Lung microvascular endothelial cell (primary cell): ENCODE measurements at regions not wholly inside any gene's neighbourhood (a gene's known extent, or its start where the extent isn't known, plus 50 kb on each side); places are given as distances from the start of the nearest gene placed in this dataset.
A peak's percentile ranks its signal among the peaks of the same experiment; 100 is the strongest.

Experiments used
- DNase-seq, 2 donors: peaks; one replicate each; pipeline versions ENCODE4 v3.0.0 to v3.0.0-alpha.2; 2010; ENCODE audit warnings: low read depth in 2 of 2

DNA sequence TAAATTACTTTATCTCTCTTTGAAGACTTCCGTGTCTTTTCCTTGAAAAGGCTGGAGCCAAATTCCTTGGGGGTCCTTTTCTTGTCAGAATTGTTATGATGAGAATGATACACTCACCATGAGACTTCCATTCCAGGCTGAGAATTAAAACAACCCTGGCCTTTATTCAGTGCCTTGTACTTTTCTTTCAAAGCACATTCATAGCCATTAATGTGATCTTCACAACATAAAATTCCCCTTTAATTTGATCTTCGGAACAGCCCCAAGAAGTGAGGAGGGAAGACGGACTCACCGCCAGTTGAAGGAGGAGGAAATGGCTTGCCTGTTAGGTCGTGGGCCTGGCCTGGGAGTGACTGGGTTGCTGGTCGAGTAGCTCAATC, 127.3 kb downstream of the DDX1 start:
- DNase-seq = no peak

- DNase-seq = no peak
Observed at GRCh38 chr2:15719566-15720313, 128.1 kb downstream of the DDX1 start.

DNA sequence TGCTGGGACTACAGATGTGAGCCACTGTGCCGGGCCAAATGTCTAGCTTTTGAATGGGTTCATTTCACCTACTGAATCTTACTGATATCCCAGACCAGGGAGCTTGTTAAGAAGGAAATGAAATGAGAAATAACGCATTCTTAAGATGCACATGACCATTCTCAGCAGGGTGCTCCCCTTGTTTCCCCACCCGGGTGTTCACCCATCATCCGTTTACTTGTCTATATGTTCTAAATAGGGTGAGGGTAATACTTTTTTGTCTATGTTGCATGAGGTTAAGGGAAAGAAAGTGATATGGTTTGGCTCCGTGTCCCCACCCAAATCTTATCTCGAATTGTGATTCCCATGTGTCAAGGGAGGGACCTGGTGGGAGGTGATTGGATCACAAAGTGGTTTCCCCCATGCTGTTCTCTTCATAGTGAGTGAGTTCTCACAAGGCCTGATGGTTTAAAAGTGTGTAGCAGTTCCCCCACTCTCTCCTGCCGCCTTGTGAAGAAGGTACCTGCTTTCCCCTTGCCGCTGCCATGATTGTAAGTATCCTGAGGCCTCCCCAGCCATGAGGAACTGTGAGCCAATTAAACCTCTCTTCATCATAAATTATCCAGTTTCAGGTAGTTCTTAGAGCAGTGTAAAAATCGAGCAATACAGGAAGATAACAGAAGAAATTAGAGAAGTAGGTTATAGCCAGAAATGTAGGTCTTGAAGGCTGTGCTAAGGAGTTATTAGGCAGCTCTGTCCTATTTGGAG, 129.1 kb downstream of the DDX1 start:
- no peak for DNase-seq

DNA sequence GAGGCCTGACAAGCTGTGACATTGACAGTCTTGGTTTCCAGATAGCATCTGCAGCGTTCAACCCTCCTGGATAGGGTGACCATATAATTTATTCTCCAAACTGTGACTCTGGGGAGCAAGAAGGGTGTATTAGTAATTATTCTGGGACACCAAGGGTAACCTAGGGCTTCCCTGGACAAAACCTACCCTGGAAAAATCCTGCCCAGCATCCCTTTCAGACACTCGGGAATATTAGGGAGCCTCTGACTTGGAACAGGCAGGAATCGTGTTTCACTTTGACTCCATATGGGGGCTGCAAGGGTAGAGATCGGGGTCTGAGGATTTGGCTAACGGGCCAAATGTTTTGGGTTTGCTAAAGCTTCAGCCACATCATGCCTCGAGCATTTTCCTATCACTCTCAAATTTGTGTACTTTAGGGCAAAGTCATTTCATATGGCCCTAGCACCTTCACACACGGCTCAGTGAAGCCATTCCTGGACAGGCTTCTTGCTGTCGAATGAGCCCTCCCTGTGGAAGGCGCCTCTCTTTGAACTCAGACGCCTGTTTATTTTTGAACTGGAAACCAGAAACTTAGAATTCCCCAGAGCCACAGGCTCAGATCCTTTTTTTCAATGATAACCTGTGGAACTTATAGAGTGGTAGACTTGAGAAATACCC, 129.9 kb downstream of the DDX1 start:
- no peak for DNase-seq

DNA sequence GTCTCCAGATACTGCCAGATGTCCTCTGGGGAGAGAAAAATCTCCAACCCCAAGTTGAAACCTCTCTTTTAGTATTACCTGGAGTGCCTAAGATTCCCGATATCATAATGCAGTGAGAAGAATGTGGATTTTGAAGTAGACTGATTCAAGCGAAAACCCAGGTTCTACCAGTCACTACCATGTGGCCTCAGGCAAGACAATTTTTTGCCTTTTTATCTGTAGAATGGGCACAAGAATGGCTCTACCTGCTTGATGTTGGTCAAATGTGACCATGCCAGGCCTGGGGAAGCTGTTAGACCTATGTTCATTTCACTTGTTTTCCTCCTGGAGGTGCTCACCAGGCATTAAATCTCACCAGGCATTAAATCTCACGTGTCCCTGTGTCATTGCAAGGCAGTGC, 131.3 kb downstream of the DDX1 start:
- no peak for DNase-seq

DNA sequence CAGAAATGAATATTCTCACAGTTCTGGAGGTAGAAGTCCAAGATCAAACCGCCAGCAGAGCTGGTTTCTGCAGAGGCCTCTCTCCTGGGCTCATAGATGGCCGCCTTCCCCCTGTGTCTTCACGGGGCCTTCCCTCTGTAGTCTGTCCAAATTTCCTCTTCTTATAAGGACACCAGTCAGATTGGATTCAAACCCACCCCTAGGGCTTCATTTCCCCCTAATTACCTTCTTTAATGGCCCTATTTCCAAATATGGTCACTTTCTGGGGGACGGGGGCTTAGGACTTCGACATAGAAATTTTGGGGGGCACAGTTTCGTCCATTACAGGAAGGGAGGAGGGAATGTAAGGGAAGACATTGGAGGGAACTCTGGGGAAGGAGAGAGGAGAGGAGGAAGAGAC, 132.6 kb downstream of the DDX1 start:
- DNase-seq = no peak

GRCh38 chr2:15725101-15725781, 133.6 kb downstream of the DDX1 start:
- DNase-seq = no peak

- DNase-seq = no peak
Observed at GRCh38 chr2:15725782-15726112, 134.1 kb downstream of the DDX1 start.

GRCh38 chr2:15726321-15727057, 134.8 kb downstream of the DDX1 start:
- no peak for DNase-seq

GRCh38 chr2:15727396-15728244, 136.0 kb downstream of the DDX1 start:
- no peak for DNase-seq

GRCh38 chr2:15728245-15728938, 136.7 kb downstream of the DDX1 start:
- no peak for DNase-seq

GRCh38 chr2:15729001-15729400, 137.3 kb downstream of the DDX1 start:
- DNase-seq = no peak

DNA sequence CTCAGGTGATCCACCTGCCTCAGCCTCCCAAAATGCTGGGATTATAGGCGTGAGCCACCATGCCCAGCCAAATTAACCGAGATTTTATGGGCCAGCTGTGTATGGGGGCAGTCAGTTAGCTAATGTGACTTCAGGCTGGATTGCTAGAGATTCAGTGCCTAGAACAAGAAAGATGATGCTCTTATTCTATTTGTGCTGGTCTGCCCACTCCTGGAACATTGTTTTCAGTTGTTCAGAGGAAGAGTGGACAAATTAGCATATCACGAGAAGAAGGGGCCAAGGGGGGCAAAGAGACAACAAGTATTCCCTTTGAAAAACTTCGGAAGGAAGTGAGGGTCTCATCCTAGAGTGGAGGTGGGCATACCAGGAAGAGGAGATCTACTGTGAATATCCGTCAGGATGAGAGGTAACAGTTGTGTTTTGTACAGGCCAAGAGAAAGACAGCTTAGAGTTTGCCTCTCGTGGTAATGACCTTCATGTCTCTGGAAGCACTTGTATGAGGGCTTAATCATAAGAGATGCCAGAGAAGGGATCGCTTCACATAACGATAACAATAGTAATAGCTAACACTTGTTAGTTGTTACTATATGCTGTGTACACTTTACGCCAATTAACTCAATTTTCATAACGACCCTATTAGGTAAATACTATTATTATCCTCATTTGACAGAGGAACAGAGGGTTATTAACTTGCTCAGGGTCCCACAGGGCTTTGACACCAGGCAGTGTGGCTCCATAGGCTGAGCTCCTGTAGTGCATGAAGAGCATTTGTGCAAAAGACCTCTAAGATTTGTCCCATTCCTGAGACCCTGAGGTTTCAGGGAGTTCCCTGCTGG, 138.3 kb downstream of the DDX1 start:
- no peak for DNase-seq

- peak; percentile 90 to 98 for DNase-seq
Observed at GRCh38 chr2:15730545-15731212, 139.0 kb downstream of the DDX1 start.

DNA sequence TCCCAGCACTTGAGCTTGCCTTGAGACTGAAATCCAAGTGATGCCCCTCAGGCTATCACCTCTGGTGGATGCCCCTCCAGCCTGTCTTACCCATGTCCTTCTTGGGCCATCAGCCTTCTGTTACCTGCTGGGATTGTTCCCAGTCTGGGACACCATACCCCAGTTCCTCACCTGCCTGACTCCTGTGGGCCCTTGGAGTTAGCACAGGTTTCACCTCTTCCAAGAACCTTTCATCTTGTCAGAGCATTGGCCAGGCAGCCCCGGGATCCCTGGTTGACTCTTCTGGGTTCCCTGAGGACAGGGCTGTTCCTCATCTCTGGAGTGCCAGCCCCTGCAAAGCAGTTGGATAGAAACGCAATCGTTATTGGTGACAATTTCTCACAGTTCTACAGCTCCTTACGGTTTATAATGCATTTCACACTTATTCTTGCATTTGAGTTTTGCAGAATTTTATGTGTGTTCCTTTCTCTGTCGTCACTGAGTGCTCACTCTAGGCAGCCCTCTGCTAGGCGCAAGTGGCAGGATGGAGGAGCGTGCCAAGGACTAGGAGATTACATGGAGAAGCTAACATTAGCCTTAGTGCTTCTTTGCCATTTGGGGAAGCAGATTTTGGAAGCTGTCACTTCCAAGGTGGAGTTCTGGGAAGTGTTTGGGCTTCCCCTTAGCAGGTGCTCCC, 139.7 kb downstream of the DDX1 start:
- no peak for DNase-seq

GRCh38 chr2:15731889-15732271, 140.2 kb downstream of the DDX1 start:
- no peak for DNase-seq

GRCh38 chr2:15732341-15733077, 140.8 kb downstream of the DDX1 start:
- DNase-seq = no peak
